GM12878 (cell line): ENCODE measurements at regions not wholly inside any gene's neighbourhood (a gene's known extent, or its start where the extent isn't known, plus 50 kb on each side); places are given as distances from the start of the nearest gene placed in this dataset.

Experiments
- ATAC-seq: fragments of 200-7000 bp; cut with Tn5 transposase; 3 replicates; pipeline ENCODE4 v1.9.1; 2020; ENCODE audit warnings: mild to moderate bottlenecking, moderate library complexity
- BruUV-seq: library from RNA; stranded (reverse); fragments of 400-500 nt; replicated peaks from 2 replicates; lab custom pipeline; 2021; lab: Mats Ljungman, UMichigan
- CTCF ChIA-PET: fragments of 300-600 bp; sonication (Branson Sonifier 250); formaldehyde crosslinking; extraction: SDS; loops from one replicate; lab custom pipeline; 2021; ENCODE audit warnings: inconsistent platforms; lab: Yijun Ruan, JAX
- POLR2A ChIA-PET: fragments of 350-600 bp; formaldehyde crosslinking; extraction: SDS; loops from one replicate; lab custom pipeline; 2021; ENCODE audit warnings: inconsistent platforms; lab: Charles Lee
- RAD21 ChIA-PET: fragments of 300-600 bp; sonication (Branson Sonifier 250); formaldehyde crosslinking; loops from one replicate; lab custom pipeline; 2023; ENCODE audit warnings: antibody characterized with exemption; ENCODE audit not compliant: unreplicated experiment; lab: Charles Lee
- SMC1A ChIA-PET: fragments of 300-600 bp; sonication (Branson Sonifier 250); formaldehyde crosslinking; loops from one replicate; lab custom pipeline; 2023; ENCODE audit not compliant: unreplicated experiment, uncharacterized antibody; lab: Charles Lee
- DNase-seq: peaks from one replicate; pipeline ENCODE4 v3.0.0-alpha.2; 2011; ENCODE audit warnings: low read depth, low spot score
- FAIRE-seq: peaks from 3 replicates; lab custom pipeline; 2011; peaks lifted over from hg19 to GRCh38; lab: Jason Lieb, UNC
- H2AFZ ChIP-seq: 2 replicates; pipeline ENCODE4 v1.6.0; 2011; ENCODE audit warnings: low read depth, low read length, control low read depth; ENCODE audit not compliant: control insufficient read depth
- H3K27ac ChIP-seq: 2 replicates; pipeline ENCODE4 v1.5.1; 2011; ENCODE audit warnings: control low read depth; ENCODE audit not compliant: control insufficient read depth, insufficient read depth
- H3K27me3 ChIP-seq, 2 experiments: replicated peaks in 1 of 2; 2 replicates each; pipeline versions ENCODE4 v1.6.0 to v1.6.1; 2011; ENCODE audit warnings: low read length in 1 of 2; ENCODE audit not compliant: control insufficient read depth in 2 of 2, insufficient read depth in 2 of 2
- H3K36me3 ChIP-seq, 2 experiments: 2 replicates each; pipeline ENCODE4 v1.5.1; 2011; ENCODE audit warnings: low read length in 1 of 2; ENCODE audit not compliant: control insufficient read depth in 2 of 2, insufficient read depth in 2 of 2
- H3K4me1 ChIP-seq: 2 replicates; pipeline ENCODE4 v1.6.1; 2011; ENCODE audit warnings: mild to moderate bottlenecking, low read length, moderate library complexity, mixed read lengths; ENCODE audit not compliant: control insufficient read depth, insufficient read depth
- H3K4me2 ChIP-seq: 2 replicates; pipeline ENCODE4 v1.6.0; 2011; ENCODE audit warnings: control low read depth; ENCODE audit not compliant: control insufficient read depth, insufficient read depth
- H3K4me3 ChIP-seq: fragments of 200-600 bp; sonication (generic); 2 replicates; pipeline ENCODE4 v1.5.1; 2016
- H3K79me2 ChIP-seq: 2 replicates; pipeline ENCODE4 v1.6.0; 2011; ENCODE audit warnings: low read length; ENCODE audit not compliant: control insufficient read depth, insufficient read depth
- H3K9ac ChIP-seq: 2 replicates; pipeline ENCODE4 v1.8.0; 2011; ENCODE audit warnings: low read length, control low read depth, mixed read lengths; ENCODE audit not compliant: control insufficient read depth, insufficient read depth
- H3K9me3 ChIP-seq: replicated peaks from 3 replicates; pipeline ENCODE4 v1.5.1; 2011; ENCODE audit warnings: mild to moderate bottlenecking, low read length; ENCODE audit not compliant: control insufficient read depth, insufficient read depth
- H4K20me1 ChIP-seq: 2 replicates; pipeline ENCODE4 v1.6.0; 2011; ENCODE audit not compliant: control insufficient read depth, insufficient read depth
- BCL3 ChIP-seq: IDR thresholded peaks from 2 replicates; pipeline ENCODE4 v1.6.1; 2011; ENCODE audit warnings: borderline replicate concordance, low read depth, mild to moderate bottlenecking, moderate library complexity, low read length; ENCODE audit not compliant: insufficient read depth, poor library complexity, severe bottlenecking
- CHD2 ChIP-seq: IDR thresholded peaks from 2 replicates; pipeline ENCODE4 v1.6.1; 2011; ENCODE audit warnings: low read depth, low read length, improper control_type of control experiment, borderline replicate concordance
- ESRRA ChIP-seq: IDR thresholded peaks from 2 replicates; pipeline ENCODE4 v1.6.1; 2012; ENCODE audit warnings: mild to moderate bottlenecking, low read length, improper control_type of control experiment
- HCFC1 ChIP-seq: fragments of 150-350 bp; IDR thresholded peaks from 2 replicates; pipeline ENCODE4 v1.6.1; 2014; ENCODE audit warnings: low read length
- LARP7 ChIP-seq: fragments of 450-650 bp; IDR thresholded peaks from 2 replicates; pipeline ENCODE4 v1.6.1; 2017; ENCODE audit warnings: mild to moderate bottlenecking
- MTA3 ChIP-seq: IDR thresholded peaks from 2 replicates; pipeline ENCODE4 v1.6.1; 2012; ENCODE audit warnings: low read length, inconsistent platforms, borderline replicate concordance
- NR2C1 ChIP-seq: fragments of 450-650 bp; IDR thresholded peaks from 2 replicates; pipeline ENCODE4 v1.6.1; 2017; ENCODE audit warnings: antibody characterized with exemption, mild to moderate bottlenecking, moderate library complexity
- RAD51 ChIP-seq: fragments of 450-650 bp; IDR thresholded peaks from 2 replicates; pipeline ENCODE4 v1.6.1; 2016; ENCODE audit warnings: moderate library complexity, mild to moderate bottlenecking, inconsistent platforms
- RB1 ChIP-seq: fragments of 450-650 bp; formaldehyde crosslinking; IDR thresholded peaks from 2 replicates; pipeline ENCODE4 v1.6.1; 2017; ENCODE audit warnings: mild to moderate bottlenecking, borderline replicate concordance
- SMAD5 ChIP-seq: IDR thresholded peaks from 2 replicates; pipeline ENCODE4 v1.6.1; 2016; ENCODE audit warnings: antibody characterized with exemption, low read depth
- ZBTB40 ChIP-seq: fragments of 450-650 bp; IDR thresholded peaks from 2 replicates; pipeline ENCODE4 v1.6.1; 2016; ENCODE audit warnings: mild to moderate bottlenecking, moderate library complexity, borderline replicate concordance
- WGBS: methylation state at CpG from one replicate; pipeline ENCODE4 v1.1.6; 2016; ENCODE audit warnings: low lambda C conversion rate; ENCODE audit not compliant: insufficient replicate concordance, insufficient coverage; ENCODE audit errors: missing lambda C conversion rate; 5-methylcytosine and 5-hydroxymethylcytosine counted together
- in situ Hi-C: fragments of 300-500 bp; cut with MboI; formaldehyde crosslinking; loops from 9 replicates; pipeline ENCODE4 v1.14.3; 2018; ENCODE audit warnings: mixed read lengths
- intact Hi-C: fragments of 100-400 bp; cut with micrococcal nuclease; formaldehyde crosslinking; loops from one replicate; pipeline ENCODE4 v1.14.2; 2022; ENCODE audit not compliant: unreplicated experiment

DNA sequence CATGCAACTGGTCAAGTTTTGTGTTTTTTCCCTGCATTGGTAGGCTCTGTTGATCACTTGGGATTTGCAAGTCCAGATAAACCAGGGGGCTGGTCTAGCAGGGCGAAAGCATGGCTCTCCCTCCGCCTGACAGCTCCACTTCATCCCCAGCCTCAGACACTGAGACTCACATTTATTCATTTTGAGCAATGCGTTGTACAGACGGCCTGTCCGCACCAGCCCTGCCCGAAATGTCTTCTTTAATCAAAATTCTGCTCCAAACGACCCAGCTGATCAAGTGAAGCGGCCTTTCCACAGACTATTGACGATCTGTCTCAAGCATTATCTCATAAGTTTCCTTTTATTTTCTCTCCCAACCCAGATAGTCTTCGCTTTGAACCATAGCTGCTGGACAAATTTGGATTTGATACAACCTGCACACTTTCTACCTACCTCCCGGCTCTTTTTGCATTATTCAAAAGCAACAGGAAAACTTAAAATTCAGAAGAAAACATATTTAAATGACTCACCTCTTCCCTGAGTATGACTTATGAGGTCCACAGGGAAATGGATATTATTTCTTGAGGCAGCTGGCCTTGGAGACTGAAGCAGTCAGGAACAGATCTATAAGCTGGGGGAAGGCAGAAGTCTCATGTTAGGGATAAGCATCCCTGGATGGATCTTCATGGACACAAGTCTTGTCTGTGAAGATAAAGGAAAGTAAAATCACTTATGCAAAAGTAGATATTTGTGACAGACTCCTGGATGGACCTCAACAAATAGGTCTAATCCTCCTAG is 498.9 kb upstream of the MGMT start (continued):
- TF ChIP-seq NR2C1 (no peak), SMAD5 (no peak), ZBTB40 (no peak), RAD51 (no peak), MTA3 (no peak)

DNA sequence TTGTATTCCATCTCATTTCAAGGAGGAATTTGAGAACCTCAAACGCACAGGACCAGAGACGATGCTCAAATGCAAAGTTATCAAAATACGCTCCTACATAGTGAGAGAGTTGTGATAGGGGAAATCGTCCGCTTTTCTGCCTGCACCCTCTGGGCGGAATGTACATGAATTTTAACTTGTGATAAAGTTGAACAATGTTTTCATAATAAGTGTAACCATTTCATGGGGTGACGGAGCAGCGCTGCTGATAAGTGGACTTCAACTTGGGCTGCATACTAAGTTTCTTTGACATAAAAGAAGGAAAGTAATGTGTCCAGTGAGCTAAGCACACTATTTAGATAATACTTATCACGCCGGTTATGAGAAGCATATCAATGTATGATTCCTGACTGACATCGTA is 497.5 kb upstream of the MGMT start:
- no TSS peak for BruUV-seq
- POLR2A ChIA-PET = no interaction called here

More for the DNA sequence above, 497.5 kb upstream of the MGMT start:
- Histone ChIP-seq H3K79me2 (no peaks in the 10 kb centered on the region), H3K27ac (no peak overlapping the region), H3K36me3 (no peaks in the 10 kb centered on the region), H2AFZ (no peak overlapping the region)
- CTCF ChIA-PET = no interaction called here
- ATAC-seq = no peak
- FAIRE-seq = no peak
- WGBS = 34% methylated on average over 11 of the region's 11 CpGs
- TF ChIP-seq ESRRA = no peak
- no peak for TF ChIP-seq MTA3
- TF ChIP-seq HCFC1 = no peak
- no peak for TF ChIP-seq LARP7
- no peak for TF ChIP-seq RB1
- TF ChIP-seq BCL3 = no peak
- no peak for TF ChIP-seq CHD2
- TF ChIP-seq, all 136 proteins: peak for 0
- intact Hi-C loops = no loop called here
- DNase-seq = no peak
- in situ Hi-C loops = no loop called here
- H3K27me3 ChIP-seq = no peaks in the 10 kb centered on the region
- no peak overlapping the region for H3K4me2 ChIP-seq
- RAD21 ChIA-PET = no interaction called here
- H4K20me1 ChIP-seq = no peaks in the 10 kb centered on the region
- H3K9ac ChIP-seq = no peak overlapping the region
- SMC1A ChIA-PET = no interaction called here
- no peaks in the 10 kb centered on the region for H3K9me3 ChIP-seq
- no peak overlapping the region for H3K4me3 ChIP-seq
- no peaks in the 10 kb centered on the region for H3K4me1 ChIP-seq
